Lung (tissue), 9 donors: ENCODE measurements at regions not wholly inside any gene's neighbourhood (a gene's known extent, or its start where the extent isn't known, plus 50 kb on each side); places are given as distances from the start of the nearest gene placed in this dataset.
"Not testable (repeated sequence)": the region's sequence is repeated elsewhere in the genome, so short reads cannot be mapped to it uniquely, and the experiment has no call there.

ENCODE experiments used
- ATAC-seq: fragments of 200-7000 bp; cut with Tn5 transposase; one replicate; pipeline ENCODE4 v1.9.1; 2020; ENCODE audit warnings: moderate number of reproducible peaks; ENCODE audit not compliant: insufficient read depth, low FRiP score
- DNase-seq, 3 donors: peaks; one replicate each; pipeline ENCODE4 v3.0.0-alpha.2; 2013 to 2017
- H3K27ac ChIP-seq, 2 donors: one replicate each; pipeline ENCODE4 v1.5.1; 2013; ENCODE audit warnings: mild to moderate bottlenecking in 2 of 2, moderate library complexity in 2 of 2, control low read depth in 1 of 2, inconsistent platforms in 1 of 2, low read depth in 1 of 2, low read length in 1 of 2
- H3K27me3 ChIP-seq, 3 donors: one replicate each; pipeline ENCODE4 v1.5.1; 2013; ENCODE audit warnings: low read length in 2 of 3; ENCODE audit not compliant: control insufficient read depth in 3 of 3, insufficient read depth in 3 of 3
- H3K36me3 ChIP-seq, 4 donors: one replicate each; pipeline ENCODE4 v1.5.1; 2013; ENCODE audit warnings: low read length in 4 of 4, mild to moderate bottlenecking in 1 of 4, moderate library complexity in 1 of 4; ENCODE audit not compliant: control insufficient read depth in 4 of 4, insufficient read depth in 4 of 4
- H3K4me1 ChIP-seq, 5 donors: one replicate each; pipeline ENCODE4 v1.5.1; 2013; ENCODE audit warnings: low read length in 5 of 5, mild to moderate bottlenecking in 2 of 5, moderate library complexity in 1 of 5; ENCODE audit not compliant: control insufficient read depth in 5 of 5, insufficient read depth in 5 of 5
- H3K4me3 ChIP-seq: one replicate; pipeline ENCODE4 v1.5.1; 2013; ENCODE audit warnings: mild to moderate bottlenecking, control low read depth, moderate library complexity
- H3K9ac ChIP-seq, 2 donors: one replicate each; pipeline ENCODE4 v1.5.1; 2013; ENCODE audit warnings: low read length in 2 of 2, control low read depth in 1 of 2; ENCODE audit not compliant: insufficient read depth in 1 of 2
- H3K9me3 ChIP-seq, 4 donors: one replicate each; pipeline ENCODE4 v1.5.1; 2013; ENCODE audit warnings: low read length in 3 of 4, mild to moderate bottlenecking in 1 of 4, moderate library complexity in 1 of 4; ENCODE audit not compliant: control insufficient read depth in 4 of 4, insufficient read depth in 3 of 4
- WGBS, 2 donors: extraction: QIAGEN DNeasy Blood & Tissue Kit; methylation state at CpG; one replicate each; pipeline ENCODE4 v1.1.7; 2013; 5-methylcytosine and 5-hydroxymethylcytosine counted together
- donor health status: Bipolar disorder and iron deficiency.
- donor health status: healthy.
- donor health status: DM: yes; HTN: yes; CAD: no.

DNA sequence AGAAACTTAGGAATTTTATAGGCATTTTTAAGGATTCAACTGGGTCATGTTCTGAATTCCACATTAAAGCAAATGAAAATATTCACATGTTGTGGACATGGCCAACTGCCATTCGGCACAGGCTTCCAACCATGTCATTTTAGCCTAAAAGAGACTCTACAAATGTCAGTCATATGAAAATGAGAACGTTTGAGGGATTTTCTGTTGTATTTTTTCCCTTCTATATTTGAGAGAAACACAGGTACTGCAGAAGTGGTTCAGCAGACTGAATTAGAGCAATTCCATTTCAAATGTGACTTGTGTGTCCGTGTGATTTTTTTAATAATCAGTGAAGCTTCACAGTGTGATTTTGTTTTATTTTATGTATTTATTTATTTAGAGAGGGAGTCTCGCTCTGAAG is 124.3 kb downstream of the TP53TG3F start:
- H3K9me3 ChIP-seq, H3K27me3 ChIP-seq, ATAC-seq, H3K4me1 ChIP-seq, DNase-seq, H3K27ac ChIP-seq, H3K9ac ChIP-seq, H3K36me3 ChIP-seq, H3K4me3 ChIP-seq: not testable (repeated sequence)
- WGBS, 2 donors, result no CpG with 5 or more reads among the region's 4 CpGs

- ATAC-seq, H3K4me3 ChIP-seq, DNase-seq: not testable (repeated sequence)
These were observed 129.2 kb downstream of the TP53TG3F start for GRCh38 chr16:33588589-33588988.

GRCh38 chr16:33593344-33593743 is 133.9 kb downstream of the TP53TG3F start:
- not testable (repeated sequence) for H3K27me3 ChIP-seq, H3K4me3 ChIP-seq, H3K9ac ChIP-seq, H3K9me3 ChIP-seq, ATAC-seq, H3K27ac ChIP-seq, H3K4me1 ChIP-seq, DNase-seq, H3K36me3 ChIP-seq
- 92 to 100% methylated on average over 4 of the region's 6 CpGs for WGBS, 2 donors

More at GRCh38 chr16:33588589-33588988, 129.2 kb downstream of the TP53TG3F start:
- H3K4me1 ChIP-seq, H3K9ac ChIP-seq, H3K36me3 ChIP-seq, H3K9me3 ChIP-seq, H3K27me3 ChIP-seq, H3K27ac ChIP-seq: not testable (repeated sequence)
- WGBS, 2 donors, result no CpG with 5 or more reads among the region's 8 CpGs

GRCh38 chr16:33595074-33595473 is 135.7 kb downstream of the TP53TG3F start:
- H3K4me1 ChIP-seq, H3K4me3 ChIP-seq, H3K9ac ChIP-seq, H3K27me3 ChIP-seq, H3K9me3 ChIP-seq, H3K36me3 ChIP-seq, H3K27ac ChIP-seq, DNase-seq, ATAC-seq: not testable (repeated sequence)
- no CpG with 5 or more reads among the region's 7 CpGs for WGBS, 2 donors

DNA sequence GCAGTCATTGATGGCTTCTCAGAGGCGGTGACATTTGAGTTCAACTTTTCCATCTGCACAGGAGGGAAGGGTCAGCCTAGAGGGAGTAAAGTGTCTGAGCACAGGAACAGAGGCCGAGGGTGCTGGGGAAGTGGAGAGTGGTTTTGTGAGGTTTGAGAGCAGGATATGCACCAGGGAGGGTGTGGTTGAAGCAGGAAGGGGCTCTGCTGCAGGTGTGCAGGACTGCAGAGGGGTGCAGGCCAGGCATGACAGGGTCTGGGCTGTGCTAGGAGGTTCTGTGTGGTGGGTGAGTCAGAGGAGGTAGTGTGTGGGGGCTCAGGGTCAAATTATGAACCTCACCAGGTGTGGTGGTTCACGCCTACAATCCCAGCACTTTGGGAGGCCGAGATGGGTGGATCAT is 141.6 kb downstream of the TP53TG3F start:
- not testable (repeated sequence) for H3K4me3 ChIP-seq, DNase-seq, ATAC-seq, H3K36me3 ChIP-seq, H3K9me3 ChIP-seq, H3K9ac ChIP-seq, H3K4me1 ChIP-seq, H3K27ac ChIP-seq, H3K27me3 ChIP-seq
- no CpG with 5 or more reads among the region's 4 CpGs for WGBS, 2 donors

DNA sequence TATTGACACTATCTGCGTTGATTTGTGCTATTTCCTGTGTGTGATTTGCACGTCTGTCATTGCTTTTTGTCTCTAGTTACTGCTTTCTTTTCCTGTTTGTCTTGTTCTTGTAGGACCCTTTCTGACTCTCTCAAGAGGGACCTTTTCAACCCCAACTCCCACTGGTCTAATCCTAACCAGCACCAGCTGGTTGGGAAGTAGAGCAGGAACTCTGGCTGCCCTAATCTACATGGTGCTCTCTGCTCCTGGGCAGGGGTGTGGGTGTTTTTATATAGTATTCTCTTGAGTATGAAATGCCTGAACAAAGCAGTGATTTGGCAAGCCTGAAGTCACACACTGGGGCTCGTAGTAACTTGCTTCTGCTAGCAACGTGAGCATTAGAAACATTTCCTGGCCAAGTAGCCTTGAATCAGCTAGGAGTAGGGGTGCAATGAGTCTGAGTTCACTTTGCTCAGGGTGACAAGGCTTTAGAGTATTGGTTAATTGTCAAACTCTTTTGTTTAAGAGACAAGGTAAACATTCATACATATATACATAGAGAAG is 164.2 kb downstream of the TP53TG3F start:
- H3K9me3 ChIP-seq, H3K9ac ChIP-seq, DNase-seq, H3K4me1 ChIP-seq, ATAC-seq, H3K4me3 ChIP-seq, H3K36me3 ChIP-seq, H3K27ac ChIP-seq, H3K27me3 ChIP-seq: not testable (repeated sequence)
- 43 to 61% methylated on average over 4 of the region's 4 CpGs for WGBS, 2 donors

DNA sequence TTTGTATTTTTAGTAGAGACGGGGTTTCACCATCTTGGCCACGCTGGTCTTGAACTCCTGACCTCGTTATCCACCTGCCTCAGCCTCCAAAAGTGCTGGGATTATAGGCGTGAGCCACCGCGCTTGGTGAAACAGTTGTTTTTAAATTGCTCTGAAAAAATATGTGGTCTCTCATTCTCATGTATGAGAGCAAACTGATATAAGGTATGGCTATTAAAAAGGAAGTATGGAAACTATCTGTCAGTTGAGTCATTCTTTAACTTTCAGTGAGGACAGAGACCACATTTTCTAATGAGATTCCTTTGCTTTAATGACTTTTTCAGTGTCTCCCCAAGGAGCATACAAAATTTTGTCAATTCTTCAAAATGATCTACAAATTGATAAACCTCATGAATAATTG is 169.5 kb downstream of the TP53TG3F start:
- H3K4me1 ChIP-seq, H3K36me3 ChIP-seq, ATAC-seq, H3K9ac ChIP-seq, H3K9me3 ChIP-seq, DNase-seq, H3K27ac ChIP-seq, H3K27me3 ChIP-seq, H3K4me3 ChIP-seq: not testable (repeated sequence)
- 76 to 78% methylated on average over 5 to 6 of the region's 6 CpGs for WGBS, 2 donors

GRCh38 chr16:33631713-33632112 is 172.3 kb downstream of the TP53TG3F start:
- H3K4me3 ChIP-seq, H3K9ac ChIP-seq, H3K9me3 ChIP-seq, H3K27ac ChIP-seq, H3K27me3 ChIP-seq, H3K4me1 ChIP-seq, ATAC-seq, H3K36me3 ChIP-seq, DNase-seq: not testable (repeated sequence)
- WGBS, 2 donors, result 84 to 86% methylated on average over 4 of the region's 4 CpGs
